ENCODE measurements at regions not wholly inside any gene's neighbourhood (a gene's known extent, or its start where the extent isn't known, plus 50 kb on each side); places are given as distances from the start of the nearest gene placed in this dataset.

- DNase-seq: no peak
- Histone ChIP-seq H3K9me3 (no peaks in the 10 kb centered on the region), H3K36me3 (no peaks in the 10 kb centered on the region), H3K4me1 (no peaks in the 10 kb centered on the region), H3K27me3 (no peaks in the 10 kb centered on the region), H3K4me3 (no peak overlapping the region), H3K27ac (no peak overlapping the region)
- TF ChIP-seq, protein P1, sequence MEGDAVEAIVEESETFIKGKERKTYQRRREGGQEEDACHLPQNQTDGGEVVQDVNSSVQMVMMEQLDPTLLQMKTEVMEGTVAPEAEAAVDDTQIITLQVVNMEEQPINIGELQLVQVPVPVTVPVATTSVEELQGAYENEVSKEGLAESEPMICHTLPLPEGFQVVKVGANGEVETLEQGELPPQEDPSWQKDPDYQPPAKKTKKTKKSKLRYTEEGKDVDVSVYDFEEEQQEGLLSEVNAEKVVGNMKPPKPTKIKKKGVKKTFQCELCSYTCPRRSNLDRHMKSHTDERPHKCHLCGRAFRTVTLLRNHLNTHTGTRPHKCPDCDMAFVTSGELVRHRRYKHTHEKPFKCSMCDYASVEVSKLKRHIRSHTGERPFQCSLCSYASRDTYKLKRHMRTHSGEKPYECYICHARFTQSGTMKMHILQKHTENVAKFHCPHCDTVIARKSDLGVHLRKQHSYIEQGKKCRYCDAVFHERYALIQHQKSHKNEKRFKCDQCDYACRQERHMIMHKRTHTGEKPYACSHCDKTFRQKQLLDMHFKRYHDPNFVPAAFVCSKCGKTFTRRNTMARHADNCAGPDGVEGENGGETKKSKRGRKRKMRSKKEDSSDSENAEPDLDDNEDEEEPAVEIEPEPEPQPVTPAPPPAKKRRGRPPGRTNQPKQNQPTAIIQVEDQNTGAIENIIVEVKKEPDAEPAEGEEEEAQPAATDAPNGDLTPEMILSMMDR (IDR thresholded peaks at IDR 0.05): no peak
- no peak for TF ChIP-seq POLR2A (IDR thresholded peaks at IDR 0.05)
Measured at GRCh38 chr3:81308306-81308705, 453.1 kb downstream of the GBE1 start.

DNA sequence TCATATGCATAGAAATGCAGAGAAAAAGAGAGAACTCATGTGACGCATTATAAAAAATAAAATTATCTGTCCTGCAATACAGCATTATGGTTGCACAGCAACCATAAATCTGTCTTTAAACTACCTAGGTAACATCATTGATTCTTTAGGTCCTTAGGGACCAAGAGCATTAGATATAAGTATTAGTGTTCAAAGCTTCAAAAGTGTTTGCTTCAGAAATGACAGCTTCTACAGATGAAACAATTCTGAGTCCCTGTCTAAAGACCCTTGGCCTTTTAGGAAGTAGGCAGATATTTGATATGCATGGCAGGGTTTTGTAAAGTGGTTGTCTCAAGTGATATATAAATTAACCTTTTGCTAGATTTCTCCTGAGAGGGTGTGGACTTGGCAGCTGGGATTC, 454.2 kb downstream of the GBE1 start:
- no peak overlapping the region for H3K27ac ChIP-seq
- H3K36me3 ChIP-seq: no peaks in the 10 kb centered on the region
- H3K4me3 ChIP-seq: no peak overlapping the region
- DNase-seq: no peak
- no peaks in the 10 kb centered on the region for H3K9me3 ChIP-seq
- TF ChIP-seq POLR2A (IDR thresholded peaks at IDR 0.05): no peak
- TF ChIP-seq, protein P1 (IDR thresholded peaks at IDR 0.05): no peak
- no peaks in the 10 kb centered on the region for H3K27me3 ChIP-seq
- no peaks in the 10 kb centered on the region for H3K4me1 ChIP-seq

DNA sequence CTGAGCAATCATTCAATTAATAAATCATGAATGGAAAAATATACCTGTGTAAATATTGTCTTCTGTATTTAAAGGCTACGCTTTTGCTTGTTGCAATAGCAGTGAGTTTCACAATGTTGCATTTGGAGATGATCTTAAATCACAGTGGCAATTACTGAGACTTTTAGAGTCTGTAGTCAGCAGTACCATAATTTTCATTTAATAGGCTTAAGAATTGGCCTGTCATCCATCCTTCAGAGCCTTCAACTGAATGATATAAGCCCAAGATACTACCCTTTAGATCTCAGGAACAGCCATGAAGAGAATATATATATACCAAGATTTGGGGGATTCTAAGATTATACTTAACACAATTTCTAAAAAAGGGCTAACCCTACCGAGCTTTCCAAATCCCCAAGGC, 458.1 kb downstream of the GBE1 start:
- no peak for DNase-seq
- TF ChIP-seq POLR2A (IDR thresholded peaks at IDR 0.05): no peak
- TF ChIP-seq, protein P1 (IDR thresholded peaks at IDR 0.05): no peak
- Histone ChIP-seq H3K9me3 (no peaks in the 10 kb centered on the region), H3K4me3 (no peak overlapping the region), H3K27ac (no peak overlapping the region), H3K27me3 (no peaks in the 10 kb centered on the region), H3K36me3 (no peaks in the 10 kb centered on the region), H3K4me1 (no peaks in the 10 kb centered on the region)

DNA sequence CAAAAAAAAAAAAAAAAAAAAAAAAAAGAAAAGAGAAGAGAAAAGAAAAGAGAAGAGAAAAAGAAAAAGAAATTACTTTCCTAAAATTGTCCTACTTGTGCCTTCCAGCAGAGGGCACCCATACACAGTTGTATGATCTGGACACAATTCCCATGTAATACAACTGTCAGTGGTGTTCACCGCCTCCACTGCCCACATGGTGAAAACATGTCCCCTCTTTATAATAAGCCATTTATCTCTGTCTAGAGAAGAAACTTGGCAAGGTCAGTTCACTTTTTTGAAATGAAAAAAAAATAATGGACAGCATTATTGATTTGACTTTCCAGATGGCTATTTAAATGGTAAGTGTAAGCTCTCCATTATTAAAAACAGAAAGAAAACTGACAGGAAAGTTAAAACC, 459.4 kb downstream of the GBE1 start:
- Histone ChIP-seq H3K27me3 (no peaks in the 10 kb centered on the region), H3K36me3 (no peaks in the 10 kb centered on the region), H3K9me3 (no peaks in the 10 kb centered on the region), H3K4me3 (no peak overlapping the region), H3K4me1 (no peaks in the 10 kb centered on the region), H3K27ac (no peak overlapping the region)
- no peak for TF ChIP-seq POLR2A (IDR thresholded peaks at IDR 0.05)
- TF ChIP-seq, protein P1 (IDR thresholded peaks at IDR 0.05): peak in 5 of 6 experiments; percentile 24 to 74 (median 67)
- peak in 1 of 3 donors; percentile 73 for DNase-seq

DNA sequence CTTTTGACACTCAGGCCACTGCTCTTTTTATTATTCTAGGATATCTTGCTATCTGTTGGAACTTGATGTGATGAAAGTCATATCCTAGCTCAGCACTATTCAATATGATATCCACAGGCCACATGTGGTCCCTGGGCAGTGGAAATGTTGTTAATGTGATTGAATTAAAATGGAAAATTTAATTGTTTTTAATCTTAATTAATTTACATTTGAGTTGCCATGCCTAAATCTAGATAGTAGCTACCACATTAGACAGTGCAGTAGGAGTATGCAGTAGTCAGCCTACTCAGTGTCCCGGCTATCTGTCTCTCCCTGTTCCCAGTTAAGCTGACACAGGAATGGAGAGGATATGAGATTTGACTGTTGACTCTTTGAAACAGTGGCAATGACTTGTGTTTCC, 460.2 kb downstream of the GBE1 start:
- DNase-seq: no peak
- TF ChIP-seq, protein P1 (IDR thresholded peaks at IDR 0.05): no peak
- no peak for TF ChIP-seq POLR2A (IDR thresholded peaks at IDR 0.05)
- Histone ChIP-seq H3K27ac (no peak overlapping the region), H3K4me3 (no peak overlapping the region), H3K4me1 (no peaks in the 10 kb centered on the region), H3K9me3 (no peaks in the 10 kb centered on the region), H3K36me3 (no peaks in the 10 kb centered on the region), H3K27me3 (no peaks in the 10 kb centered on the region)

- Histone ChIP-seq H3K27me3 (no peaks in the 10 kb centered on the region), H3K4me1 (no peaks in the 10 kb centered on the region), H3K9me3 (no peaks in the 10 kb centered on the region), H3K4me3 (no peak overlapping the region), H3K27ac (no peak overlapping the region), H3K36me3 (no peaks in the 10 kb centered on the region)
- no peak for TF ChIP-seq POLR2A (IDR thresholded peaks at IDR 0.05)
- TF ChIP-seq, protein P1 (IDR thresholded peaks at IDR 0.05): no peak
- DNase-seq: no peak
Measured at GRCh38 chr3:81300324-81300927, 461.0 kb downstream of the GBE1 start.

Data from Peyer's patch (tissue), 4 donors.